GM12878 (cell line): ENCODE measurements at regions not wholly inside any gene's neighbourhood (a gene's known extent, or its start where the extent isn't known, plus 50 kb on each side); places are given as distances from the start of the nearest gene placed in this dataset.

Source experiments
- ATAC-seq: fragments of 200-7000 bp; cut with Tn5 transposase; 3 replicates; pipeline ENCODE4 v1.9.1; 2020; ENCODE audit warnings: mild to moderate bottlenecking, moderate library complexity
- BruUV-seq: library from RNA; stranded (reverse); fragments of 400-500 nt; replicated peaks from 2 replicates; lab custom pipeline; 2021; lab: Mats Ljungman, UMichigan
- CTCF ChIA-PET: fragments of 300-600 bp; sonication (Branson Sonifier 250); formaldehyde crosslinking; extraction: SDS; loops from one replicate; lab custom pipeline; 2021; ENCODE audit warnings: inconsistent platforms; lab: Yijun Ruan, JAX
- POLR2A ChIA-PET: fragments of 350-600 bp; formaldehyde crosslinking; extraction: SDS; loops from one replicate; lab custom pipeline; 2021; ENCODE audit warnings: inconsistent platforms; lab: Charles Lee
- RAD21 ChIA-PET: fragments of 300-600 bp; sonication (Branson Sonifier 250); formaldehyde crosslinking; loops from one replicate; lab custom pipeline; 2023; ENCODE audit warnings: antibody characterized with exemption; ENCODE audit not compliant: unreplicated experiment; lab: Charles Lee
- SMC1A ChIA-PET: fragments of 300-600 bp; sonication (Branson Sonifier 250); formaldehyde crosslinking; loops from one replicate; lab custom pipeline; 2023; ENCODE audit not compliant: unreplicated experiment, uncharacterized antibody; lab: Charles Lee
- DNase-seq: peaks from one replicate; pipeline ENCODE4 v3.0.0-alpha.2; 2011; ENCODE audit warnings: low read depth, low spot score
- FAIRE-seq: peaks from 3 replicates; lab custom pipeline; 2011; peaks lifted over from hg19 to GRCh38; lab: Jason Lieb, UNC
- H2AFZ ChIP-seq: 2 replicates; pipeline ENCODE4 v1.6.0; 2011; ENCODE audit warnings: low read depth, low read length, control low read depth; ENCODE audit not compliant: control insufficient read depth
- H3K27ac ChIP-seq: 2 replicates; pipeline ENCODE4 v1.5.1; 2011; ENCODE audit warnings: control low read depth; ENCODE audit not compliant: control insufficient read depth, insufficient read depth
- H3K27me3 ChIP-seq, 2 experiments: replicated peaks in 1 of 2; 2 replicates each; pipeline versions ENCODE4 v1.6.0 to v1.6.1; 2011; ENCODE audit warnings: low read length in 1 of 2; ENCODE audit not compliant: control insufficient read depth in 2 of 2, insufficient read depth in 2 of 2
- H3K36me3 ChIP-seq, 2 experiments: 2 replicates each; pipeline ENCODE4 v1.5.1; 2011; ENCODE audit warnings: low read length in 1 of 2; ENCODE audit not compliant: control insufficient read depth in 2 of 2, insufficient read depth in 2 of 2
- H3K4me1 ChIP-seq: 2 replicates; pipeline ENCODE4 v1.6.1; 2011; ENCODE audit warnings: mild to moderate bottlenecking, low read length, moderate library complexity, mixed read lengths; ENCODE audit not compliant: control insufficient read depth, insufficient read depth
- H3K4me2 ChIP-seq: 2 replicates; pipeline ENCODE4 v1.6.0; 2011; ENCODE audit warnings: control low read depth; ENCODE audit not compliant: control insufficient read depth, insufficient read depth
- H3K4me3 ChIP-seq: fragments of 200-600 bp; sonication (generic); 2 replicates; pipeline ENCODE4 v1.5.1; 2016
- H3K79me2 ChIP-seq: 2 replicates; pipeline ENCODE4 v1.6.0; 2011; ENCODE audit warnings: low read length; ENCODE audit not compliant: control insufficient read depth, insufficient read depth
- H3K9ac ChIP-seq: 2 replicates; pipeline ENCODE4 v1.8.0; 2011; ENCODE audit warnings: low read length, control low read depth, mixed read lengths; ENCODE audit not compliant: control insufficient read depth, insufficient read depth
- H3K9me3 ChIP-seq: replicated peaks from 3 replicates; pipeline ENCODE4 v1.5.1; 2011; ENCODE audit warnings: mild to moderate bottlenecking, low read length; ENCODE audit not compliant: control insufficient read depth, insufficient read depth
- H4K20me1 ChIP-seq: 2 replicates; pipeline ENCODE4 v1.6.0; 2011; ENCODE audit not compliant: control insufficient read depth, insufficient read depth
- ASH2L ChIP-seq: fragments of 300-600, 200-600 bp; sonication (generic); IDR thresholded peaks from 2 replicates; pipeline ENCODE4 v1.6.1; 2017; ENCODE audit warnings: low read depth, mild to moderate bottlenecking, borderline replicate concordance
- CREM ChIP-seq: IDR thresholded peaks from 2 replicates; pipeline ENCODE4 v1.6.1; 2014; ENCODE audit warnings: antibody characterized with exemption, low read depth
- CTCF ChIP-seq, 3 experiments: IDR thresholded peaks in 2 of 3; conservative IDR thresholded peaks in 1 of 3; 2 replicates each; pipeline ENCODE4 v1.5.1; 2011; ENCODE audit warnings: low read depth in 3 of 3, low read length in 3 of 3, mild to moderate bottlenecking in 3 of 3, control low read depth in 2 of 3, moderate library complexity in 2 of 3, inconsistent platforms in 1 of 3, mixed read lengths in 1 of 3; ENCODE audit not compliant: control insufficient read depth in 2 of 3, insufficient read depth in 1 of 3; ENCODE audit errors: extremely low read depth in 1 of 3
- EGR1 ChIP-seq, 2 experiments: IDR thresholded peaks; 1 replicate in 1 of 2; 2 replicates in 1 of 2; pipeline ENCODE4 v1.6.1; 2011 to 2012; ENCODE audit warnings: low read depth in 2 of 2, low read length in 2 of 2, borderline replicate concordance in 1 of 2, mild to moderate bottlenecking in 1 of 2, moderate library complexity in 1 of 2
- HDAC2 ChIP-seq: fragments of 200-600 bp; sonication (generic); IDR thresholded peaks from 2 replicates; pipeline ENCODE4 v1.6.1; 2017
- HDGF ChIP-seq: fragments of 450-650 bp; IDR thresholded peaks from 2 replicates; pipeline ENCODE4 v1.6.1; 2016; ENCODE audit warnings: antibody characterized with exemption
- MEF2B ChIP-seq: fragments of 450-650 bp; IDR thresholded peaks from 2 replicates; pipeline ENCODE4 v1.6.1; 2018; ENCODE audit warnings: mild to moderate bottlenecking, moderate library complexity; ENCODE audit not compliant: partially characterized antibody, poor library complexity, severe bottlenecking
- NR2F1 ChIP-seq: fragments of 450-650 bp; conservative IDR thresholded peaks from 2 replicates; pipeline ENCODE4 v1.6.1; 2017; ENCODE audit warnings: mild to moderate bottlenecking
- PAX5 ChIP-seq: IDR thresholded peaks from 2 replicates; pipeline ENCODE4 v1.6.1; 2011; ENCODE audit warnings: low read depth, low read length, borderline replicate concordance
- POLR2AphosphoS2 ChIP-seq: IDR thresholded peaks from 2 replicates; pipeline ENCODE4 v1.6.1; 2011; ENCODE audit warnings: low read depth, mild to moderate bottlenecking, low read length, improper control_type of control experiment, moderate library complexity
- SP1 ChIP-seq: IDR thresholded peaks from one replicate; pipeline ENCODE4 v1.6.1; 2011; ENCODE audit warnings: low read depth, low read length
- SREBF2 ChIP-seq: IDR thresholded peaks from 2 replicates; pipeline ENCODE4 v1.6.1; 2012; ENCODE audit warnings: mild to moderate bottlenecking, low read length
- SUPT20H ChIP-seq: IDR thresholded peaks from 2 replicates; pipeline ENCODE4 v1.6.1; 2011; ENCODE audit warnings: low read depth, mild to moderate bottlenecking, low read length, moderate library complexity, borderline replicate concordance; ENCODE audit not compliant: control insufficient read depth
- SUZ12 ChIP-seq: fragments of 200-600 bp; sonication (generic); IDR thresholded peaks from one replicate; pipeline ENCODE4 v1.6.1; 2018; ENCODE audit warnings: antibody characterized with exemption, mild to moderate bottlenecking; ENCODE audit not compliant: unreplicated experiment
- ZBTB4 ChIP-seq: fragments of 450-650 bp; formaldehyde crosslinking; IDR thresholded peaks from 2 replicates; pipeline ENCODE4 v1.4.0; 2022; ENCODE audit warnings: mild to moderate bottlenecking, moderate library complexity
- ZNF622 ChIP-seq: fragments of 450-650 bp; IDR thresholded peaks from 2 replicates; pipeline ENCODE4 v1.6.1; 2017; ENCODE audit warnings: mild to moderate bottlenecking, inconsistent platforms
- WGBS: methylation state at CpG from one replicate; pipeline ENCODE4 v1.1.6; 2016; ENCODE audit warnings: low lambda C conversion rate; ENCODE audit not compliant: insufficient replicate concordance, insufficient coverage; ENCODE audit errors: missing lambda C conversion rate; 5-methylcytosine and 5-hydroxymethylcytosine counted together
- in situ Hi-C: fragments of 300-500 bp; cut with MboI; formaldehyde crosslinking; loops from 9 replicates; pipeline ENCODE4 v1.14.3; 2018; ENCODE audit warnings: mixed read lengths
- intact Hi-C: fragments of 100-400 bp; cut with micrococcal nuclease; formaldehyde crosslinking; loops from one replicate; pipeline ENCODE4 v1.14.2; 2022; ENCODE audit not compliant: unreplicated experiment

GRCh38 chr2:15745907-15746702 lies 154.4 kb downstream of the DDX1 start (continued):
- TF ChIP-seq PAX5 (no peak), ZBTB4 (CRISPR knock-in tag) (no peak)

GRCh38 chr2:15746703-15747550 lies 155.3 kb downstream of the DDX1 start:
- no peak for FAIRE-seq
- ChIA-PET SMC1A (no interaction called here), POLR2A (no interaction called here), RAD21 (no interaction called here), CTCF (no interaction called here)
- 24% methylated on average over 6 of the region's 6 CpGs for WGBS
- H3K4me2 ChIP-seq, result no peak overlapping the region
- 0 out of 4 replicates have a peak, but pooled peaks cover 1 to 3% of the 10 kb centered on the region in 2 experiments for H3K27me3 ChIP-seq
- BruUV-seq, result no TSS peak
- no peak overlapping the region for H3K4me3 ChIP-seq
- in situ Hi-C loops (no loop called here), intact Hi-C loops (no loop called here)
- no peaks in the 10 kb centered on the region for H3K79me2 ChIP-seq
- H3K9ac ChIP-seq, result no peak overlapping the region
- H2AFZ ChIP-seq, result no peak overlapping the region
- no peaks in the 10 kb centered on the region for H3K4me1 ChIP-seq
- no peaks in the 10 kb centered on the region for H4K20me1 ChIP-seq
- H3K36me3 ChIP-seq, result no peaks in the 10 kb centered on the region
- no peak overlapping the region for H3K27ac ChIP-seq
- H3K9me3 ChIP-seq, result no peaks in the 10 kb centered on the region
- ATAC-seq, result no peak
- no peak for DNase-seq
- no peak for TF ChIP-seq CREM
- TF ChIP-seq MEF2B, result no peak
- no peak for TF ChIP-seq EGR1 (IDR thresholded peaks at IDR 0.05; ENCODE audit: borderline replicate concordance in 1 of 2, low read depth in 2 of 2, low read length in 2 of 2)
- TF ChIP-seq HDAC2, result no peak
- TF ChIP-seq ZNF622, result no peak
- no peak for TF ChIP-seq CTCF (IDR thresholded peaks at IDR 0.05 in 2 of 3, conservative IDR thresholded peaks at IDR 0.05 in 1 of 3; ENCODE audit: control insufficient read depth in 2 of 3, extremely low read depth in 1 of 3, insufficient read depth in 1 of 3, low read depth in 3 of 3, low read length in 3 of 3)
- no peak for TF ChIP-seq SREBF2
- TF ChIP-seq SUZ12, result no peak
- no peak for TF ChIP-seq HDGF
- TF ChIP-seq POLR2AphosphoS2, result no peak
- TF ChIP-seq SUPT20H, result no peak
- no peak for TF ChIP-seq SP1
- TF ChIP-seq NR2F1, result no peak
- no peak for TF ChIP-seq ASH2L
